Prostate gland (tissue), 2 donors: ENCODE measurements at regions not wholly inside any gene's neighbourhood (a gene's known extent, or its start where the extent isn't known, plus 50 kb on each side); places are given as distances from the start of the nearest gene placed in this dataset.

Source experiments
- DNase-seq: peaks from one replicate; pipeline ENCODE4 v3.0.0-alpha.2; 2019; ENCODE audit warnings: low spot score
- H3K27ac ChIP-seq, 2 donors: fragments of 200-600 bp; sonication (generic); 2 replicates each; pipeline ENCODE4 v1.5.1; 2017 to 2019
- H3K27me3 ChIP-seq: fragments of 200-600 bp; sonication (generic); replicated peaks from 2 replicates; pipeline ENCODE4 v1.5.1; 2019; ENCODE audit not compliant: insufficient read depth
- H3K36me3 ChIP-seq, 2 donors: fragments of 200-600 bp; sonication (generic); 1 replicate in 1 of 2; 2 replicates in 1 of 2; pipeline versions ENCODE4 v1.5.1 to v1.8.1; 2017 to 2019
- H3K4me1 ChIP-seq: fragments of 200-600 bp; sonication (generic); replicated peaks from 2 replicates; pipeline ENCODE4 v1.5.1; 2019
- H3K4me3 ChIP-seq, 2 donors: fragments of 200-600 bp; sonication (generic); 2 replicates each; pipeline ENCODE4 v1.5.1; 2017 to 2019
- H3K9me3 ChIP-seq: fragments of 200-600 bp; sonication (generic); 2 replicates; pipeline ENCODE4 v1.5.1; 2017
- CTCF ChIP-seq, 4 experiments: fragments of 200-600 bp in 2 of 4; fragments of 450-650 bp in 2 of 4; sonication (generic) in 2 of 4; IDR thresholded peaks; 1 replicate in 3 of 4; 2 replicates in 1 of 4; pipeline ENCODE4 v1.5.1; 2016 to 2019; ENCODE audit warnings: antibody characterized with exemption in 4 of 4, mild to moderate bottlenecking in 2 of 4, moderate library complexity in 2 of 4
- POLR2A ChIP-seq: fragments of 450-650 bp; IDR thresholded peaks from one replicate; pipeline ENCODE4 v1.6.1; 2016; ENCODE audit warnings: antibody characterized with exemption, mild to moderate bottlenecking
- POLR2AphosphoS5 ChIP-seq: sonication (generic); formaldehyde crosslinking; IDR thresholded peaks from one replicate; pipeline ENCODE4 v1.6.1; 2017; ENCODE audit warnings: antibody characterized with exemption
- WGBS: methylation state at CpG from one replicate; pipeline ENCODE4 v1.1.5; 2018; 5-methylcytosine and 5-hydroxymethylcytosine counted together
- intact Hi-C: fragments of 100-400 bp; cut with DNase I; formaldehyde crosslinking; loops from one replicate; pipeline ENCODE4 v1.14.2; 2022

- H3K4me3 ChIP-seq: no peak overlapping the region
- H3K9me3 ChIP-seq: no peaks in the 10 kb centered on the region
- intact Hi-C loops: no loop called here
- no peaks in the 10 kb centered on the region for H3K27me3 ChIP-seq
- H3K4me1 ChIP-seq: no peaks in the 10 kb centered on the region
- TF ChIP-seq POLR2A (no peak), CTCF (IDR thresholded peaks at IDR 0.05) (no peak), POLR2AphosphoS5 (no peak)
- 76% methylated on average over 5 of the region's 5 CpGs for WGBS
- H3K27ac ChIP-seq: no peak overlapping the region
- no peak for DNase-seq
- H3K36me3 ChIP-seq: no peaks in the 10 kb centered on the region
These were observed 1204.2 kb downstream of the PCDH18 start for GRCh38 chr4:136328131-136328530.

GRCh38 chr4:136320465-136320813, 1211.9 kb downstream of the PCDH18 start:
- intact Hi-C loops: no loop called here

GRCh38 chr4:136319789-136320464, 1212.4 kb downstream of the PCDH18 start:
- H3K9me3 ChIP-seq: no peaks in the 10 kb centered on the region
- no peaks in the 10 kb centered on the region for H3K36me3 ChIP-seq
- no peak for TF ChIP-seq POLR2A
- no peak for TF ChIP-seq CTCF (IDR thresholded peaks at IDR 0.05)
- TF ChIP-seq POLR2AphosphoS5: no peak
- WGBS: 98% methylated on average over 4 of the region's 4 CpGs
- H3K4me3 ChIP-seq: no peak overlapping the region
- no peak overlapping the region for H3K27ac ChIP-seq
- intact Hi-C loops: no loop called here
- DNase-seq: no peak
- no peaks in the 10 kb centered on the region for H3K4me1 ChIP-seq
- H3K27me3 ChIP-seq: no peaks in the 10 kb centered on the region

More at GRCh38 chr4:136320465-136320813, 1211.9 kb downstream of the PCDH18 start:
- Histone ChIP-seq H3K4me1 (no peaks in the 10 kb centered on the region), H3K27ac (no peak overlapping the region), H3K9me3 (no peaks in the 10 kb centered on the region), H3K27me3 (no peaks in the 10 kb centered on the region), H3K36me3 (no peaks in the 10 kb centered on the region), H3K4me3 (no peak overlapping the region)
- 88% methylated on average over 1 of the region's 1 CpG for WGBS
- TF ChIP-seq CTCF (IDR thresholded peaks at IDR 0.05) (no peak), POLR2AphosphoS5 (no peak), POLR2A (no peak)
- no peak for DNase-seq

GRCh38 chr4:136316961-136317360, 1215.3 kb downstream of the PCDH18 start:
- H3K4me1 ChIP-seq: no peaks in the 10 kb centered on the region
- no peaks in the 10 kb centered on the region for H3K9me3 ChIP-seq
- intact Hi-C loops: no loop called here
- no peaks in the 10 kb centered on the region for H3K36me3 ChIP-seq
- no peak overlapping the region for H3K4me3 ChIP-seq
- 96% methylated on average over 3 of the region's 3 CpGs for WGBS
- no peak for TF ChIP-seq POLR2A
- TF ChIP-seq POLR2AphosphoS5: no peak
- no peak for TF ChIP-seq CTCF (IDR thresholded peaks at IDR 0.05)
- no peak for DNase-seq
- H3K27me3 ChIP-seq: no peaks in the 10 kb centered on the region
- no peak overlapping the region for H3K27ac ChIP-seq

GRCh38 chr4:136314686-136315085, 1217.6 kb downstream of the PCDH18 start:
- no peak for TF ChIP-seq POLR2A
- no peak for TF ChIP-seq CTCF (IDR thresholded peaks at IDR 0.05)
- TF ChIP-seq POLR2AphosphoS5: no peak
- no peak overlapping the region for H3K27ac ChIP-seq
- no peaks in the 10 kb centered on the region for H3K4me1 ChIP-seq
- H3K4me3 ChIP-seq: no peak overlapping the region
- no peaks in the 10 kb centered on the region for H3K27me3 ChIP-seq
- 66% methylated on average over 2 of the region's 2 CpGs for WGBS
- H3K9me3 ChIP-seq: no peaks in the 10 kb centered on the region
- no peaks in the 10 kb centered on the region for H3K36me3 ChIP-seq
- no peak for DNase-seq
- intact Hi-C loops: no loop called here
